K562 (cell line): ENCODE measurements at regions not wholly inside any gene's neighbourhood (a gene's known extent, or its start where the extent isn't known, plus 50 kb on each side); places are given as distances from the start of the nearest gene placed in this dataset.

Experiments
- BRF2 ChIP-seq: IDR thresholded peaks from 3 replicates; pipeline ENCODE4 v1.6.1; 2011; ENCODE audit warnings: borderline replicate concordance, mild to moderate bottlenecking; ENCODE audit not compliant: insufficient read length, insufficient read depth
- DPF2 ChIP-seq: fragments of 450-650 bp; IDR thresholded peaks from 2 replicates; pipeline ENCODE4 v1.6.1; 2016
- E2F4 ChIP-seq: sonication (generic); formaldehyde crosslinking; IDR thresholded peaks from 2 replicates; pipeline ENCODE4 v1.8.0; 2022; ENCODE audit warnings: mild to moderate bottlenecking, low read depth, missing genetic modification reagents
- ELK3 ChIP-seq: fragments of 450-650 bp; formaldehyde crosslinking; IDR thresholded peaks from 2 replicates; pipeline ENCODE4 v1.4.0; 2020; ENCODE audit warnings: mild to moderate bottlenecking
- ETV6 ChIP-seq, 3 experiments: fragments of 150-350 bp in 1 of 3; sonication (generic) in 1 of 3; formaldehyde crosslinking in 1 of 3; IDR thresholded peaks; 2 replicates each; pipeline versions ENCODE4 v1.6.1 to v1.8.0; 2014 to 2022; ENCODE audit warnings: borderline replicate concordance in 2 of 3, low read depth in 2 of 3, antibody characterized with exemption in 1 of 3, low read length in 1 of 3, mild to moderate bottlenecking in 1 of 3, missing genetic modification reagents in 1 of 3
- FOXM1 ChIP-seq, 2 experiments: fragments of 450-650 bp in 1 of 2; sonication (generic) in 1 of 2; formaldehyde crosslinking in 1 of 2; IDR thresholded peaks; 2 replicates each; pipeline versions ENCODE4 v1.6.1 to v1.9.0; 2017 to 2022; ENCODE audit warnings: low read depth in 2 of 2, mild to moderate bottlenecking in 2 of 2, missing genetic modification reagents in 1 of 2, moderate library complexity in 1 of 2
- HDAC1 ChIP-seq, 2 experiments: fragments of 450-650 bp; IDR thresholded peaks; 2 replicates each; pipeline ENCODE4 v1.6.1; 2016 to 2017; ENCODE audit warnings: inconsistent platforms in 1 of 2, mild to moderate bottlenecking in 1 of 2, moderate library complexity in 1 of 2
- IFI16 ChIP-seq: fragments of 250-450 bp; sonication (Bioruptor Pico); IDR thresholded peaks from 2 replicates; pipeline ENCODE4 v2.1.2; 2022; ENCODE audit warnings: mild to moderate bottlenecking, inconsistent platforms
- KAT2B ChIP-seq: IDR thresholded peaks from one replicate; pipeline ENCODE4 v1.6.1; 2012; ENCODE audit warnings: low read depth, mild to moderate bottlenecking, control low read depth, inconsistent platforms, low read length, moderate library complexity
- KLF10 ChIP-seq: fragments of 250-450 bp; sonication (Bioruptor Pico); IDR thresholded peaks from 2 replicates; pipeline ENCODE4 v1.6.1; 2021; ENCODE audit warnings: matching md5 sums
- KLF16 ChIP-seq: IDR thresholded peaks from 2 replicates; pipeline ENCODE4 v1.6.1; 2016; ENCODE audit warnings: antibody characterized with exemption
- LCOR ChIP-seq: sonication (generic); formaldehyde crosslinking; IDR thresholded peaks from 2 replicates; pipeline ENCODE4 v1.8.0; 2022; ENCODE audit warnings: mild to moderate bottlenecking, missing genetic modification reagents
- MNT ChIP-seq, 2 experiments: fragments of 450-650 bp; conservative IDR thresholded peaks; 2 replicates each; pipeline ENCODE4 v1.6.1; 2017; ENCODE audit warnings: mild to moderate bottlenecking in 2 of 2, moderate library complexity in 2 of 2
- POU5F1 ChIP-seq: fragments of 150-350 bp; IDR thresholded peaks from 2 replicates; pipeline ENCODE4 v1.6.1; 2014; ENCODE audit warnings: borderline replicate concordance, low read length, low read depth, mild to moderate bottlenecking; ENCODE audit not compliant: partially characterized antibody
- ZBTB5 ChIP-seq: fragments of 450-650 bp; IDR thresholded peaks from 2 replicates; pipeline ENCODE4 v1.6.1; 2017; ENCODE audit warnings: antibody characterized with exemption
- ZFP1 ChIP-seq: fragments of 450-650 bp; formaldehyde crosslinking; IDR thresholded peaks from 2 replicates; pipeline ENCODE4 v1.4.0; 2020; ENCODE audit warnings: mild to moderate bottlenecking, mixed read lengths
- ZKSCAN8 ChIP-seq: fragments of 200-800 bp; sonication (Bioruptor generic); IDR thresholded peaks from 2 replicates; pipeline ENCODE4 v1.6.1; 2016; ENCODE audit warnings: missing genetic modification characterization, missing compliant biosample characterization
- ZNF77 ChIP-seq: fragments of 250-450 bp; sonication (Bioruptor Pico); IDR thresholded peaks from 2 replicates; pipeline ENCODE4 v1.5.0; 2020
- ZNF785 ChIP-seq: fragments of 250-450 bp; sonication (Bioruptor Pico); IDR thresholded peaks from 2 replicates; pipeline ENCODE4 v1.4.0; 2020; ENCODE audit warnings: mild to moderate bottlenecking
- ZZZ3 ChIP-seq: fragments of 450-650 bp; IDR thresholded peaks from 2 replicates; pipeline ENCODE4 v1.6.1; 2016; ENCODE audit warnings: antibody characterized with exemption, mild to moderate bottlenecking, moderate library complexity
- TF ChIP-seq, protein P1 (sequence below): sonication (generic); formaldehyde crosslinking; IDR thresholded peaks from 2 replicates; pipeline ENCODE4 v1.8.0; 2022; ENCODE audit warnings: mild to moderate bottlenecking, missing genetic modification reagents

DNA sequence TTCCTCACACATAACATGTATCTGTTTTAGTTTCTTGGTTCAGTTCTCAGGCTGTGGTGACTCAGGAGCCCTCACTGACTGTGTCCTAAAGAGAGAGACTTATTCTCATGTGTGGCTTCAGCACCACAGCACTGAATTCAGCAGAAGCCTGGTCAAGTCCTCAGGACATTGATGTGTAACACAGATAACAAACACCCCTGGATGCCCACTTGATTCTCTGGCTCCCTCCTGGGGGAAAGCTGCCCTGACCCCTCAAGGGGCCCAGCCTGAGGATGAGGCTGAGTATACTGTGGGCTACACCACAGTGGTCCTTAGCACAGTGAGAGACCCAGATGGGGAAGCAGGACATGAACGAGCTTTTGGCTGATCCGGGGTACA, 87.2 kb upstream of the VPREB1 start (continued):
- no peak for TF ChIP-seq IFI16
- no peak for TF ChIP-seq KAT2B
- TF ChIP-seq DPF2: no peak
- TF ChIP-seq ZKSCAN8 (CRISPR knock-in tag): no peak
- TF ChIP-seq HDAC1 (IDR thresholded peaks at IDR 0.05): no peak
- no peak for TF ChIP-seq ELK3 (CRISPR knock-in tag)
- TF ChIP-seq ZFP1 (CRISPR knock-in tag): no peak
- TF ChIP-seq POU5F1: no peak
- no peak for TF ChIP-seq ZBTB5
- TF ChIP-seq ZZZ3: no peak
- no peak for TF ChIP-seq LCOR (CRISPR knock-in tag)
- TF ChIP-seq ZNF785 (CRISPR knock-in tag): no peak
- TF ChIP-seq KLF10 (CRISPR knock-in tag): peak; percentile 25; the same call in 1 of the 2 replicates
- no peak for TF ChIP-seq BRF2
- TF ChIP-seq E2F4: no peak
- TF ChIP-seq KLF16: no peak
- TF ChIP-seq, protein P1, sequence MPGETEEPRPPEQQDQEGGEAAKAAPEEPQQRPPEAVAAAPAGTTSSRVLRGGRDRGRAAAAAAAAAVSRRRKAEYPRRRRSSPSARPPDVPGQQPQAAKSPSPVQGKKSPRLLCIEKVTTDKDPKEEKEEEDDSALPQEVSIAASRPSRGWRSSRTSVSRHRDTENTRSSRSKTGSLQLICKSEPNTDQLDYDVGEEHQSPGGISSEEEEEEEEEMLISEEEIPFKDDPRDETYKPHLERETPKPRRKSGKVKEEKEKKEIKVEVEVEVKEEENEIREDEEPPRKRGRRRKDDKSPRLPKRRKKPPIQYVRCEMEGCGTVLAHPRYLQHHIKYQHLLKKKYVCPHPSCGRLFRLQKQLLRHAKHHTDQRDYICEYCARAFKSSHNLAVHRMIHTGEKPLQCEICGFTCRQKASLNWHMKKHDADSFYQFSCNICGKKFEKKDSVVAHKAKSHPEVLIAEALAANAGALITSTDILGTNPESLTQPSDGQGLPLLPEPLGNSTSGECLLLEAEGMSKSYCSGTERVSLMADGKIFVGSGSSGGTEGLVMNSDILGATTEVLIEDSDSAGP (CRISPR knock-in tag): no peak
- no peak for TF ChIP-seq FOXM1 (IDR thresholded peaks at IDR 0.05; ENCODE audit: low read depth)
- TF ChIP-seq FOXM1 (CRISPR knock-in tag; IDR thresholded peaks at IDR 0.05; ENCODE audit: low read depth): no peak
- TF ChIP-seq MNT (conservative IDR thresholded peaks at IDR 0.05): no peak
- no peak for TF ChIP-seq ZNF77 (CRISPR knock-in tag)
- no peak for TF ChIP-seq ETV6 (IDR thresholded peaks at IDR 0.05; ENCODE audit: borderline replicate concordance in 1 of 2, low read depth in 2 of 2, low read length in 1 of 2)
- TF ChIP-seq ETV6 (CRISPR knock-in tag; IDR thresholded peaks at IDR 0.05; ENCODE audit: borderline replicate concordance): no peak
